Activated naive CD4-positive, alpha-beta T cell treated with anti-CD3 and anti-CD28 coated beads, Interleukin-2, amount 50 U/mL, for 72 hours (primary cell): ENCODE measurements at regions not wholly inside any gene's neighbourhood (a gene's known extent, or its start where the extent isn't known, plus 50 kb on each side); places are given as distances from the start of the nearest gene placed in this dataset.
"Not testable (repeated sequence)": the region's sequence is repeated elsewhere in the genome, so short reads cannot be mapped to it uniquely, and the experiment has no call there.

ENCODE experiments used
- ATAC-seq, 2 donors: fragments of 150-1000 bp; cut with Tn5 transposase; 2 replicates each; pipeline ENCODE4 v1.10.0; 2021; ENCODE audit warnings: mild to moderate bottlenecking in 2 of 2, moderate library complexity in 2 of 2
- DNase-seq, 2 donors: peaks; one replicate each; pipeline ENCODE4 v3.0.0; 2021 to 2022; ENCODE audit warnings: low spot score in 2 of 2
- H3K27ac Mint-ChIP-seq, 2 donors: one replicate each; pipeline ENCODE4 v1.8.0; 2022; ENCODE audit warnings: mild to moderate bottlenecking in 2 of 2, mixed read lengths in 2 of 2
- H3K36me3 Mint-ChIP-seq, 2 donors: one replicate each; pipeline ENCODE4 v1.8.0; 2022; ENCODE audit warnings: mixed read lengths in 2 of 2
- H3K9me3 Mint-ChIP-seq, 2 donors: one replicate each; pipeline ENCODE4 v1.8.0; 2022; ENCODE audit warnings: mixed read lengths in 2 of 2

GRCh38 chr1:103469801-103470200 lies 55.7 kb upstream of the RNPC3 start:
- no peak for ATAC-seq

DNA sequence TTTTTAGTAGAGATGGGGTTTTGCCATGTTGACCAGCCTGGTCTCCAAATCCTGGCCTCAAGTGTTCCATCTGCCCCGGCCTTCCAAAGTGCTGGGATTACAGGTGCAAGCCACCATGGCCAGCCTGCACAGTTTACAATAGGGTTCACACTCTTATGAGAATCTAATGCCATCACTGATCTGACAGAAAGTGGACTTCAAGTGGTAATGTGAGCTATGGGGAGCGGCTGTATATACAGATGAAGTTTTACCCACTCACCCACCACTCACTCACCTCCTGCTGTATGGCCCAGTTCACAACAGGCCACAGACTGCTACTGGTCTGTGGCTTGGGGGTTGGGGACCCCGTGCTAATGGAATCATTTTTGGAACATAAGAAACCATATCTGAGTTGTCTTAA lies 58.4 kb upstream of the RNPC3 start:
- Mint-ChIP-seq H3K9me3 (no peaks in the 10 kb centered on the region), H3K36me3 (no peaks in the 10 kb centered on the region), H3K27ac (no peak overlapping the region)
- ATAC-seq (no peak), DNase-seq (no peak)

More at GRCh38 chr1:103469801-103470200, 55.7 kb upstream of the RNPC3 start:
- no peaks in the 10 kb centered on the region for H3K36me3 Mint-ChIP-seq
- DNase-seq: no peak
- no peak overlapping the region for H3K27ac Mint-ChIP-seq
- no peaks in the 10 kb centered on the region for H3K9me3 Mint-ChIP-seq

GRCh38 chr1:103461161-103462105 lies 64.1 kb upstream of the RNPC3 start:
- DNase-seq: no peak
- H3K9me3 Mint-ChIP-seq: no peaks in the 10 kb centered on the region
- H3K27ac Mint-ChIP-seq: no peak overlapping the region
- no peak for ATAC-seq
- no peaks in the 10 kb centered on the region for H3K36me3 Mint-ChIP-seq

- no peak for ATAC-seq
- H3K27ac Mint-ChIP-seq: no peak overlapping the region
- H3K9me3 Mint-ChIP-seq: no peaks in the 10 kb centered on the region
- DNase-seq: no peak
- H3K36me3 Mint-ChIP-seq: no peaks in the 10 kb centered on the region
These were observed 65.0 kb upstream of the RNPC3 start for GRCh38 chr1:103460511-103460910.

DNA sequence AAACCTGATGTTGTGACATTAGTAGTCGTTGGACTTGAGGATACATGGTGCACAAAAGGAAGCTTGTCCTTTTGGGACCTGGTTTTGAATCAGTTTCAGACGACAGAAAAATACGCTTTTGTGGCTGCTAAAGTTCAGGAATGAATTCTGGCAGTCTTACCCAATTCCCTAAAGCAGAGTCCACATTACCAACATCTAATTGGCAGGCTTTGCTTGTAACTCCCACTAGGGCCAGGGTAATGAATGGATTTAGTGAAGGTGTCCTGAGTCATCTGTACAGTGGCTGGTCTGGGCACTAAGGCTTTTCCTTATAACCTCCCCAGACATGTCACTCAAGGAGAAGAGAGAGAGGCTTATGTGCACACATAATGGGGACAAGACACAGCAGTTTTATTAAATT lies 66.2 kb upstream of the RNPC3 start:
- Mint-ChIP-seq H3K9me3 (no peaks in the 10 kb centered on the region), H3K36me3 (no peaks in the 10 kb centered on the region), H3K27ac (no peak overlapping the region)
- ATAC-seq (no peak), DNase-seq (no peak)

DNA sequence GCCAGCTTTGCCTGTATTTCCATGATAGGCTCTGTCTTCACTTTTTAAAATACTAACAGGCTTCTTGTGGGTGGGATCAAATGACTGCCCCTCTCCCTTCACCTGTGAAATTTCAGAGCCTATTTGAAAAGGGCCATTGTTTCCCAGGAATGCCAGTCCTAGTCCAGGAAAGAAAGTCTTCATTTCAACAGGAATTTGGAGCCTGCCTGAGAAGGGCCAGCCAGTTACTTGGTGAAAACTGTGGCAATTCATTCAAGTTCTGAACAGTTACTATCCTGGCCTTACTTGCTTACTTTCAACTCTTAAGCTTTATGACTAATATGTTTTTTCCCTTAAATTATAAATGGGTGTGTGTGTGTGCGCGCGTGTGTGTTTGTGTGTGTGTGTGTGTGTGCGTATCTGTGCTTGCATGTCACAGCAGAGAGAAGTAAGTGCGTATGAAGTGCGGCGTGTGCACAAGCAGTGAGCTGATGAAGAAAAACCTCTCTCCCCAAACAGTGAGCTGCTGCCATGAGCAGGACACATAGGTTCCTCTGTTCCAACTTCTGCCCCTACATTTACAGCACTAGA lies 67.5 kb upstream of the RNPC3 start:
- Mint-ChIP-seq H3K9me3 (no peaks in the 10 kb centered on the region), H3K27ac (no peak overlapping the region), H3K36me3 (no peaks in the 10 kb centered on the region)
- ATAC-seq (no peak), DNase-seq (no peak)

GRCh38 chr1:103448560-103448959 lies 76.9 kb upstream of the RNPC3 start:
- peak; percentile 20 to 92 for ATAC-seq
- H3K9me3 Mint-ChIP-seq: no peaks in the 10 kb centered on the region
- DNase-seq: no peak
- no peak overlapping the region for H3K27ac Mint-ChIP-seq
- H3K36me3 Mint-ChIP-seq: no peaks in the 10 kb centered on the region

GRCh38 chr1:103447471-103447870 lies 78.0 kb upstream of the RNPC3 start:
- ATAC-seq (no peak), DNase-seq (no peak)
- Mint-ChIP-seq H3K9me3 (no peaks in the 10 kb centered on the region), H3K36me3 (no peaks in the 10 kb centered on the region), H3K27ac (no peak overlapping the region)

- Mint-ChIP-seq H3K36me3 (no peaks in the 10 kb centered on the region), H3K27ac (no peak overlapping the region), H3K9me3 (no peaks in the 10 kb centered on the region)
- DNase-seq (no peak), ATAC-seq (no peak)
These were observed 84.2 kb upstream of the RNPC3 start for GRCh38 chr1:103441342-103441741.

GRCh38 chr1:103436568-103437100 lies 88.9 kb upstream of the RNPC3 start:
- not testable (repeated sequence) for H3K9me3 Mint-ChIP-seq, H3K36me3 Mint-ChIP-seq, ATAC-seq, H3K27ac Mint-ChIP-seq, DNase-seq

- H3K9me3 Mint-ChIP-seq: no peaks in the 10 kb centered on the region
- ATAC-seq: no peak
- no peaks in the 10 kb centered on the region for H3K36me3 Mint-ChIP-seq
- DNase-seq: no peak
- no peak overlapping the region for H3K27ac Mint-ChIP-seq
These were observed 90.1 kb upstream of the RNPC3 start for GRCh38 chr1:103435443-103435842.

DNA sequence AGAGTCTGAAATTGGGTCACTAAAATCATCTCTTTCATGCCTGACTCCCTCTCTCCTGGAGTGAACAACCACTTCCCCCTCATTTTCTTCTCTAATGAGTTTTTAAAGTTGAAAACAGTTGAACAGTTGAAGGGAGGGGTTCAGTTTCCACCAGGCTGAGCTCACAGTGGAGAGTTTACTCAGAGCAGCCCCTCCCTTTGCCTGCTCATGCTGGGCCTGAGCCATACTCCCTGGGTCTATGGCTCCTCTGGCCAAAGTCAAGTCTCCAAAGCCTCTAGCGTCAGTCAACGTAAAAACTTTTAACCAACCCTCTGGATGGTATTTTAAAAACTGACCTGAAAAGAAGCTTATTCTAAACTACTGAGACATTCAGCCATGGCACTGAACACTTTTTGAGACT lies 100.8 kb upstream of the RNPC3 start:
- no peak overlapping the region for H3K27ac Mint-ChIP-seq
- peaks cover 0 to 4% of the 10 kb centered on the region in 2 donors for H3K9me3 Mint-ChIP-seq
- H3K36me3 Mint-ChIP-seq: no peaks in the 10 kb centered on the region
- no peak for ATAC-seq
- no peak for DNase-seq

DNA sequence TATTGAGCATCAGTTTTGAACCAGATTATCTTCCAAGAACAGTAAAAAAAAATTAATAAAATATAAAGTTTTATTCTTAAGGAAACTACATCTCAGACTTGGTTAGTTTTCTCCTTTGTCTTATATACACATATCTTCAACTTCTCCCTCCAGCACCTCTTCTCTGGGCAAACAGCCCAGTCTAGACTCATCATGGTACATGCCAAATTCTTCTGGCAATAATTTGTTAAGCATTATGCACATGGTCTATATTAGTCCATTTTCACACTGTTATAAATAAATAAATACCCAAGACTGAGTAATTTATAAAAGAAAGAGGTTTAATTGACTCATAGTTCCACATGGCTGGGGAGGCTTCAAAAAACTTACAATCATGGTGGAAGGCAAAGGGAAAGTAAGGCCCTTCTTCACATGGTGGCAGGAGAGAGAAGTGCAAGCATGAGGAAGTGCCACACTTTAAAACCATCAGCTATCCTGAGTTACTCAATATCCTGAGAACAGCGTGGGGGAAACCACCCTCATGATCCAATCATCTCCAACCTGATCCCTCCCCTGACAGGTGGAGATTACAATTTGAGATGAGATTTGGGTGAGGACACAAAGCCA lies 108.7 kb upstream of the RNPC3 start:
- DNase-seq (no peak), ATAC-seq (no peak)
- H3K27ac Mint-ChIP-seq: no peak overlapping the region
- H3K9me3 Mint-ChIP-seq: no peaks in the 10 kb centered on the region
- no peaks in the 10 kb centered on the region for H3K36me3 Mint-ChIP-seq

DNA sequence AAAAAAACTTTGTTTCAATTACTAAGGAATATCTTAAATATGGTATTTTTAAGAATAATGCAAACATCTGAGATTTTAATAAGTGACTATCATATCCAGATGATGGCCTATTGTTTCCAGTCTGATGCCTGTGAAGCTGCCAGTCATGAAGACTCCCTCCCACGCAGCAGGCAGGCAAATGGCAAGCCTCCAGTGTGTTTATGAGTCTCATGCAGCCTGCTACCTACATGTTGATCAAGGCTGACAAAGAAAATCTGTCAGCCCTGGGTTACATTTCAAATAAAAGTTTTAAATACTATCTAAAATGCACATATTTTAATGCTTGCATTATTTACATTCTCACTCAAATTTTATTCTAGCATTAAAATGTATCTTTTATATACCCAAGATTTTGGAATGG lies 137.6 kb upstream of the RNPC3 start:
- DNase-seq (no peak), ATAC-seq (no peak)
- Mint-ChIP-seq H3K27ac (no peak overlapping the region), H3K9me3 (peaks cover 13 to 15% of the 10 kb centered on the region in 2 donors), H3K36me3 (no peaks in the 10 kb centered on the region)

DNA sequence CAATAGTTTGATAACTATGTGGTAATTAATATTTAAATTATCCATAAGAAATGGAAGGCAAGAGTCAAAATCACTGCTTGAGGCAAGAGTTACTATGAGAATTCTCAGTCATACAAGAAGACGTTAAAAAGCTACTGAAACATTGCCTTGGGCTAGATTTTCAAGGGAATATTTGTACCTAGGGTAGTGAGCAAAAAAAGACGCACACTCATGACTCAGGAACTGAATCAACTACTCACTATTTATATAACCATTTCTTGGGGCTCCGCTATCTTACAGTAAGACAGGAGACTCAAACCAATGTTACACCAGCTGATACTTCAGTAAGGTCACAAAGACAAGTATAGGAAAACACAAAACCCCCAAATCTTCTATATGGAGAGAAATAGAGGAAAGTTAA lies 151.5 kb upstream of the RNPC3 start:
- Mint-ChIP-seq H3K9me3 (peaks cover 5% of the 10 kb centered on the region in 2 donors), H3K36me3 (peaks cover 0 to 6% of the 10 kb centered on the region in 2 donors), H3K27ac (no peak overlapping the region)
- no peak for DNase-seq
- ATAC-seq: no peak

- H3K36me3 Mint-ChIP-seq: no peaks in the 10 kb centered on the region
- no peaks in the 10 kb centered on the region for H3K9me3 Mint-ChIP-seq
- no peak for ATAC-seq
- no peak for DNase-seq
- H3K27ac Mint-ChIP-seq: no peak overlapping the region
These were observed 152.6 kb upstream of the RNPC3 start for GRCh38 chr1:103372866-103373265.

GRCh38 chr1:103371234-103371633 lies 154.3 kb upstream of the RNPC3 start:
- Mint-ChIP-seq H3K36me3 (no peaks in the 10 kb centered on the region), H3K9me3 (no peaks in the 10 kb centered on the region), H3K27ac (no peak overlapping the region)
- ATAC-seq: no peak
- DNase-seq: no peak
